ENCODE measurements at regions not wholly inside any gene's neighbourhood (a gene's known extent, or its start where the extent isn't known, plus 50 kb on each side); places are given as distances from the start of the nearest gene placed in this dataset.
"Not testable (repeated sequence)": the region's sequence is repeated elsewhere in the genome, so short reads cannot be mapped to it uniquely, and the experiment has no call there.

- no peaks in the 10 kb centered on the region for H3K4me1 ChIP-seq
- no peak overlapping the region for H3K4me3 ChIP-seq
- TF ChIP-seq CTCF (IDR thresholded peaks at IDR 0.05) (no peak), POLR2AphosphoS5 (IDR thresholded peaks at IDR 0.05) (no peak), EP300 (IDR thresholded peaks at IDR 0.05) (no peak), POLR2A (IDR thresholded peaks at IDR 0.05; ENCODE audit: low read depth) (no peak)
- H3K9me3 ChIP-seq, result no peaks in the 10 kb centered on the region
- DNase-seq (ENCODE audit: extremely low spot score), result no peak
- peaks cover 0 to 12% (median 0%) of the 10 kb centered on the region in 4 donors for H3K27me3 ChIP-seq
- H3K36me3 ChIP-seq, result no peaks in the 10 kb centered on the region
- intact Hi-C loops (cut with DNase I), result no loop called here
- no peak overlapping the region for H3K27ac ChIP-seq (replicated peaks in 1 of 4)
- WGBS, result 79% methylated on average over 9 of the region's 10 CpGs
Measured at GRCh38 chr17:14581186-14581830, 280.4 kb downstream of the HS3ST3B1 start.

- peaks cover 0 to 1% (median 0%) of the 10 kb centered on the region in 4 donors for H3K4me1 ChIP-seq
- TF ChIP-seq POLR2A (IDR thresholded peaks at IDR 0.05; ENCODE audit: low read depth), result no peak
- TF ChIP-seq EP300 (IDR thresholded peaks at IDR 0.05), result no peak
- no peak for TF ChIP-seq CTCF (IDR thresholded peaks at IDR 0.05)
- no peak for TF ChIP-seq POLR2AphosphoS5 (IDR thresholded peaks at IDR 0.05)
- no peaks in the 10 kb centered on the region for H3K9me3 ChIP-seq
- intact Hi-C loops (cut with DNase I), result no loop called here
- DNase-seq (ENCODE audit: extremely low spot score), result no peak
- no peak overlapping the region for H3K4me3 ChIP-seq
- no peaks in the 10 kb centered on the region for H3K36me3 ChIP-seq
- H3K27me3 ChIP-seq, result peaks cover 0 to 12% (median 0%) of the 10 kb centered on the region in 4 donors
- no peak overlapping the region for H3K27ac ChIP-seq (replicated peaks in 1 of 4)
- WGBS, result 48% methylated on average over 5 of the region's 5 CpGs
Measured at GRCh38 chr17:14580499-14580898, 279.6 kb downstream of the HS3ST3B1 start.

DNA sequence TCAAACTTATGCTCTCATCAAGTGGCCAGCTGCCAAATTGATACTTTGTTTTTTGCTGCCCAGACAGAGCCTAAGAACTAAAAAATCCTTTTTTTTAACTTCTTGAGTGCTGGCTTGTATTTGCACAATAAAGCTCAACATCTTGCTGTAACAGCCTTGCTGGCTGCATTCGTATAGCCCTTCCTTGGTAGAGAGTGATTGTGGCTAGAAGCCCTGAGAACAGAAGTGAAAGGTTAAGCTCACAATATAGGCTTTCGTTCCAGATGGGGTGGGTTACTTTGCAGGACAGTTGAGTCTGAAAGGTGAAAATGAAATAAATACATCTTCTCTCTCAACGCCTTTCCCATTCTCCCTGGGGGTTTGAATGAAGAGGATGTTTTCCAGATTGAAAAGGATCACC, 278.8 kb downstream of the HS3ST3B1 start:
- no peak for TF ChIP-seq POLR2AphosphoS5 (IDR thresholded peaks at IDR 0.05)
- no peak for TF ChIP-seq CTCF (IDR thresholded peaks at IDR 0.05)
- no peak for TF ChIP-seq POLR2A (IDR thresholded peaks at IDR 0.05; ENCODE audit: low read depth)
- TF ChIP-seq EP300 (IDR thresholded peaks at IDR 0.05), result no peak
- peaks cover 0 to 12% (median 0%) of the 10 kb centered on the region in 4 donors for H3K27me3 ChIP-seq
- no peaks in the 10 kb centered on the region for H3K9me3 ChIP-seq
- H3K36me3 ChIP-seq, result no peaks in the 10 kb centered on the region
- H3K27ac ChIP-seq (replicated peaks in 1 of 4), result no peak overlapping the region
- intact Hi-C loops (cut with DNase I), result no loop called here
- no peak overlapping the region for H3K4me3 ChIP-seq
- no peak for DNase-seq (ENCODE audit: extremely low spot score)
- 43% methylated on average over 3 of the region's 3 CpGs for WGBS
- H3K4me1 ChIP-seq, result peaks cover 0 to 4% (median 0%) of the 10 kb centered on the region in 4 donors

GRCh38 chr17:14575471-14575953, 274.6 kb downstream of the HS3ST3B1 start:
- Histone ChIP-seq H3K36me3 (no peaks in the 10 kb centered on the region), H3K4me1 (peaks cover 0 to 4% (median 0%) of the 10 kb centered on the region in 4 donors), H3K9me3 (no peaks in the 10 kb centered on the region), H3K27me3 (peaks cover 0 to 12% (median 0%) of the 10 kb centered on the region in 4 donors), H3K4me3 (no peak overlapping the region), H3K27ac (replicated peaks in 1 of 4) (no peak overlapping the region)
- no peak for TF ChIP-seq EP300 (IDR thresholded peaks at IDR 0.05)
- TF ChIP-seq POLR2A (IDR thresholded peaks at IDR 0.05; ENCODE audit: low read depth), result no peak
- TF ChIP-seq POLR2AphosphoS5 (IDR thresholded peaks at IDR 0.05), result no peak
- TF ChIP-seq CTCF (IDR thresholded peaks at IDR 0.05), result no peak
- intact Hi-C loops (cut with DNase I), result no loop called here
- 37% methylated on average over 8 of the region's 8 CpGs for WGBS
- DNase-seq (ENCODE audit: extremely low spot score), result peak; percentile 85

DNA sequence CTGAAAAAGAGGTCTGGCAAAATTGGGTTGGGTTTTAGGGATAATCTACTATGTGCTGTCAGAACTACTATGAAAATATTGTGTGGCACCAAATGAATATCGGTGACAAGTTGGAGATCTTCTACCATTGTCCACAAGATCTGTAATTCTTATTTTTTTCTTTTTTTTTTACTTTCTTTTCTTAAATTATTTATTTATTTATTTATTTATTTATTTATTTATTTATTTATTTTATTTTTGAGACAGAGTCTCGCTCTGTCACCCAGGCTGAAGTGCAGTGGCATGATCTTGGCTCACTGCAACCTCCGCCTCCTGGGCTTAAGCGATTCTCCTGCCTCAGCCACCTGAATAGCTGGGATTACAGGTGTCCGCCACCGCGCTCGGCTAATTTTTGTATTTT, 259.4 kb downstream of the HS3ST3B1 start:
- H3K9me3 ChIP-seq; H3K27ac ChIP-seq (replicated peaks in 1 of 4); H3K27me3 ChIP-seq; H3K4me1 ChIP-seq; intact Hi-C loops (cut with DNase I); H3K4me3 ChIP-seq; DNase-seq (ENCODE audit: extremely low spot score); H3K36me3 ChIP-seq: not testable (repeated sequence)
- WGBS, result 96% methylated on average over 8 of the region's 8 CpGs

Data from esophagus muscularis mucosa (tissue), 4 donors.